Suprapubic skin (tissue), 4 donors: ENCODE measurements at regions not wholly inside any gene's neighbourhood (a gene's known extent, or its start where the extent isn't known, plus 50 kb on each side); places are given as distances from the start of the nearest gene placed in this dataset.

Source experiments
- POLR2A ChIP-seq, 2 donors: fragments of 450-650 bp; IDR thresholded peaks; one replicate each; pipeline ENCODE4 v1.6.1; 2017; ENCODE audit warnings: antibody characterized with exemption in 2 of 2, mild to moderate bottlenecking in 2 of 2, moderate library complexity in 2 of 2
- POLR2AphosphoS5 ChIP-seq, 3 donors: sonication (generic); formaldehyde crosslinking; IDR thresholded peaks; one replicate each; pipeline ENCODE4 v1.6.1; 2017; ENCODE audit warnings: antibody characterized with exemption in 3 of 3
- TF ChIP-seq, protein P1 (sequence below), 2 donors: fragments of 200-600 bp in 1 of 2; fragments of 450-650 bp in 1 of 2; sonication (generic) in 1 of 2; IDR thresholded peaks; one replicate each; pipeline ENCODE4 v1.5.1; 2016 to 2019; ENCODE audit warnings: antibody characterized with exemption in 2 of 2, mild to moderate bottlenecking in 1 of 2, moderate library complexity in 1 of 2

DNA sequence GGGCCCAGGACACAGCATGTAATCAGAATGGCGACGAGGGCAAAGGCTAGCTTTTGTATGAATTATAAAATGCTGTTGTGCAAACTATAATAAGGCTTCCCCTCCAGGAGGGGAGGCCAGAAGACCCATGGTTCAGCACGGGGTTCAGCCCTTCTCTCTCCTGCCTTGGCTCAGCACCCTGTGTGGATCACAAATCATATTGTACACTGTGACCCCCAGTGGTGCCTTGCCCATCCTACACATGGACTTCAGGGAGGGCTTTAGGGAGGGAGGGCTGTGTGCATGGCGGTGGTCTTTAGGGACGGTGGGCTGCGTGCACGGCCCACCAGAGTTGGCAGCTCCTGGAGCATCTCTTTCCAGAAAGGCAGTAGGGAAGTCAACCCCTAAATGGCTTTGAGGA, 120.8 kb upstream of the TNR start:
- TF ChIP-seq, protein P1, sequence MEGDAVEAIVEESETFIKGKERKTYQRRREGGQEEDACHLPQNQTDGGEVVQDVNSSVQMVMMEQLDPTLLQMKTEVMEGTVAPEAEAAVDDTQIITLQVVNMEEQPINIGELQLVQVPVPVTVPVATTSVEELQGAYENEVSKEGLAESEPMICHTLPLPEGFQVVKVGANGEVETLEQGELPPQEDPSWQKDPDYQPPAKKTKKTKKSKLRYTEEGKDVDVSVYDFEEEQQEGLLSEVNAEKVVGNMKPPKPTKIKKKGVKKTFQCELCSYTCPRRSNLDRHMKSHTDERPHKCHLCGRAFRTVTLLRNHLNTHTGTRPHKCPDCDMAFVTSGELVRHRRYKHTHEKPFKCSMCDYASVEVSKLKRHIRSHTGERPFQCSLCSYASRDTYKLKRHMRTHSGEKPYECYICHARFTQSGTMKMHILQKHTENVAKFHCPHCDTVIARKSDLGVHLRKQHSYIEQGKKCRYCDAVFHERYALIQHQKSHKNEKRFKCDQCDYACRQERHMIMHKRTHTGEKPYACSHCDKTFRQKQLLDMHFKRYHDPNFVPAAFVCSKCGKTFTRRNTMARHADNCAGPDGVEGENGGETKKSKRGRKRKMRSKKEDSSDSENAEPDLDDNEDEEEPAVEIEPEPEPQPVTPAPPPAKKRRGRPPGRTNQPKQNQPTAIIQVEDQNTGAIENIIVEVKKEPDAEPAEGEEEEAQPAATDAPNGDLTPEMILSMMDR (IDR thresholded peaks at IDR 0.05): no peak
- TF ChIP-seq POLR2A (IDR thresholded peaks at IDR 0.05): no peak
- no peak for TF ChIP-seq POLR2AphosphoS5 (IDR thresholded peaks at IDR 0.05)
